ENCODE measurements at regions not wholly inside any gene's neighbourhood (a gene's known extent, or its start where the extent isn't known, plus 50 kb on each side); places are given as distances from the start of the nearest gene placed in this dataset.

DNA sequence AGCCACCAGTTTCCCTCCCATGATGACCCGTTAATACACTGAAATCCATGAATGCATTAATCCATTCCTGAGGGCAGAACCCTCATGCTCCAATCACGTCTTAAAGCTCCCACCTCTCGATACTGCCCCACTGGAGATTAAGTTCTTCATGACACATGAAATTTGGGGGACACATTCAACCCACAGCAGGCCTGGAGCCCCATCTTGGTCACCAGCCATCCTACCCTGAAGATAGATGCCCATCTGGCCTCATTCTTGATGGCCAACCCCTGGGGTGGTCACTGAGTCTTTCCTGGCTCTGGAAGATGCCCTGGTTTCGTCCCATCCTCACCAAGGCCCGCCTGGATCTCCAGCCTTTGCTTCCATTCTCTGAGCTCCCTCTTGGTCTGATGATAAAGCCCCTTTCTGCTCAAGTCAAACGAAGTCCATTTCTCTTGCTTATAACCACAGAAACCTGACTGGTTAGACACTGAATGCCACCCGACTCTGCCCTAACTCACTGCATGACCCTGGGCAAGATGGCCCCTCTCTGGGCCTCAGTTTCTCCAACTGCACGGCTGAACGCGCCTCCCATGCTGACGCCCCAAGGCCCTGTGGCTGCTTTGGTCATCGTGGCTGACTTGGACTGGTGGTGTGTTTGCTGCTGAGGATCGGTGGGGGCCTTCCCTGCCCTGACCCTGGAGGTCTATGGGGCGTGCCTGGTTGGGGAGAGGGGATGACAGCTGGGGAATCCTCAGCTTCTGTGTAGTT lies 138.4 kb upstream of the IER5L start:
- ATAC-seq = no peak
- TF ChIP-seq ESRRG (CRISPR knock-in tag; IDR thresholded peaks at IDR 0.05) (no peak), SNAI2 (CRISPR knock-in tag; IDR thresholded peaks at IDR 0.05) (no peak), ZFP3 (CRISPR knock-in tag; IDR thresholded peaks at IDR 0.05) (no peak), PPARA (CRISPR knock-in tag; IDR thresholded peaks at IDR 0.05; ENCODE audit: borderline replicate concordance) (no peak), ZNF565 (CRISPR knock-in tag; conservative IDR thresholded peaks at IDR 0.05; ENCODE audit: low read depth) (no peak), OSR1 (CRISPR knock-in tag; IDR thresholded peaks at IDR 0.05) (no peak), ZNF8 (CRISPR knock-in tag; IDR thresholded peaks at IDR 0.05) (no peak), ISL1 (CRISPR knock-in tag; IDR thresholded peaks at IDR 0.05) (no peak), TCF4 (CRISPR knock-in tag; IDR thresholded peaks at IDR 0.05; ENCODE audit: borderline replicate concordance) (no peak), ARNTL (CRISPR knock-in tag; IDR thresholded peaks at IDR 0.05; ENCODE audit: borderline replicate concordance, low read depth) (no peak), ZNF70 (CRISPR knock-in tag; IDR thresholded peaks at IDR 0.05) (no peak), BACH2 (CRISPR knock-in tag; IDR thresholded peaks at IDR 0.05; ENCODE audit: borderline replicate concordance) (no peak), TOX (CRISPR knock-in tag; IDR thresholded peaks at IDR 0.05; ENCODE audit: borderline replicate concordance) (no peak), ZFP30 (CRISPR knock-in tag; IDR thresholded peaks at IDR 0.05) (no peak), GLIS3 (CRISPR knock-in tag; IDR thresholded peaks at IDR 0.05) (no peak)
- TF ChIP-seq, protein P1, sequence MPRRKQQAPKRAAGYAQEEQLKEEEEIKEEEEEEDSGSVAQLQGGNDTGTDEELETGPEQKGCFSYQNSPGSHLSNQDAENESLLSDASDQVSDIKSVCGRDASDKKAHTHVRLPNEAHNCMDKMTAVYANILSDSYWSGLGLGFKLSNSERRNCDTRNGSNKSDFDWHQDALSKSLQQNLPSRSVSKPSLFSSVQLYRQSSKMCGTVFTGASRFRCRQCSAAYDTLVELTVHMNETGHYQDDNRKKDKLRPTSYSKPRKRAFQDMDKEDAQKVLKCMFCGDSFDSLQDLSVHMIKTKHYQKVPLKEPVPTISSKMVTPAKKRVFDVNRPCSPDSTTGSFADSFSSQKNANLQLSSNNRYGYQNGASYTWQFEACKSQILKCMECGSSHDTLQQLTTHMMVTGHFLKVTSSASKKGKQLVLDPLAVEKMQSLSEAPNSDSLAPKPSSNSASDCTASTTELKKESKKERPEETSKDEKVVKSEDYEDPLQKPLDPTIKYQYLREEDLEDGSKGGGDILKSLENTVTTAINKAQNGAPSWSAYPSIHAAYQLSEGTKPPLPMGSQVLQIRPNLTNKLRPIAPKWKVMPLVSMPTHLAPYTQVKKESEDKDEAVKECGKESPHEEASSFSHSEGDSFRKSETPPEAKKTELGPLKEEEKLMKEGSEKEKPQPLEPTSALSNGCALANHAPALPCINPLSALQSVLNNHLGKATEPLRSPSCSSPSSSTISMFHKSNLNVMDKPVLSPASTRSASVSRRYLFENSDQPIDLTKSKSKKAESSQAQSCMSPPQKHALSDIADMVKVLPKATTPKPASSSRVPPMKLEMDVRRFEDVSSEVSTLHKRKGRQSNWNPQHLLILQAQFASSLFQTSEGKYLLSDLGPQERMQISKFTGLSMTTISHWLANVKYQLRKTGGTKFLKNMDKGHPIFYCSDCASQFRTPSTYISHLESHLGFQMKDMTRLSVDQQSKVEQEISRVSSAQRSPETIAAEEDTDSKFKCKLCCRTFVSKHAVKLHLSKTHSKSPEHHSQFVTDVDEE (CRISPR knock-in tag; IDR thresholded peaks at IDR 0.05) = no peak
- TF ChIP-seq, protein P2, sequence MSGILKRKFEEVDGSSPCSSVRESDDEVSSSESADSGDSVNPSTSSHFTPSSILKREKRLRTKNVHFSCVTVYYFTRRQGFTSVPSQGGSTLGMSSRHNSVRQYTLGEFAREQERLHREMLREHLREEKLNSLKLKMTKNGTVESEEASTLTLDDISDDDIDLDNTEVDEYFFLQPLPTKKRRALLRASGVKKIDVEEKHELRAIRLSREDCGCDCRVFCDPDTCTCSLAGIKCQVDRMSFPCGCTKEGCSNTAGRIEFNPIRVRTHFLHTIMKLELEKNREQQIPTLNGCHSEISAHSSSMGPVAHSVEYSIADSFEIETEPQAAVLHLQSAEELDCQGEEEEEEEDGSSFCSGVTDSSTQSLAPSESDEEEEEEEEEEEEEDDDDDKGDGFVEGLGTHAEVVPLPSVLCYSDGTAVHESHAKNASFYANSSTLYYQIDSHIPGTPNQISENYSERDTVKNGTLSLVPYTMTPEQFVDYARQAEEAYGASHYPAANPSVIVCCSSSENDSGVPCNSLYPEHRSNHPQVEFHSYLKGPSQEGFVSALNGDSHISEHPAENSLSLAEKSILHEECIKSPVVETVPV (CRISPR knock-in tag; IDR thresholded peaks at IDR 0.05) = no peak

DNA sequence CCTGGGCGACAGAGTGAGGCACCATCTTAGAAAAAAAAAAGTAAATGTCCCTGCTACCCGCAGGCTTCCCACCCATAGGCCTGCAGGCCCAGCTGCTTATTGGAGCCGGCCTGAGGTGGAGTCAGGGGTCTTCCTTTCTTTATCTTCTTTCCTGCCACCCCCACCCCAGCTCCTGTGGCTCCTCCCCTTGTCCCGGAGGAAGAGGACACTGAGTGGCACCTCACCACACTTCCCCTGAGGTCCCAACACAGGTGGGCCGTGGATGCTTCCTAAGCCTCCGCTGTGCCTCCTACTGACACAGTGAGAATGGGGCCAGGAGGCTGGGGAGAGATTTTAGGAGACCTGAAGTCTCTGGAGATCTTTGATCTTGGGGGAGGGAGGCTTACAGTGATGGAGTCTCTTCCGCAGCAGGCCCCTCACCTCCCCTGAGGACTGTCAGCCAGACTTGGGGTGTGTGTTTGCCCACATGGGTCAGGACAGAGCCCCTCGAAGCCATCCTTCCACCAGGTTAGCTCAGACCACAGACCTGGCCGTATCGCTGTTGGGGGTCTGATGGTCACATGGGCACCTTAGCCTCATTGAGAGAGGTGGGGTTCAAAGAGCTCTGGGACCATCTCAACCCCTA lies 135.4 kb upstream of the IER5L start:
- TF ChIP-seq ZFP3 (CRISPR knock-in tag; IDR thresholded peaks at IDR 0.05) (no peak), GLIS3 (CRISPR knock-in tag; IDR thresholded peaks at IDR 0.05) (no peak), BACH2 (CRISPR knock-in tag; IDR thresholded peaks at IDR 0.05; ENCODE audit: borderline replicate concordance) (no peak)
- TF ChIP-seq, protein P2 (CRISPR knock-in tag; IDR thresholded peaks at IDR 0.05) = no peak
- ATAC-seq = no peak

DNA sequence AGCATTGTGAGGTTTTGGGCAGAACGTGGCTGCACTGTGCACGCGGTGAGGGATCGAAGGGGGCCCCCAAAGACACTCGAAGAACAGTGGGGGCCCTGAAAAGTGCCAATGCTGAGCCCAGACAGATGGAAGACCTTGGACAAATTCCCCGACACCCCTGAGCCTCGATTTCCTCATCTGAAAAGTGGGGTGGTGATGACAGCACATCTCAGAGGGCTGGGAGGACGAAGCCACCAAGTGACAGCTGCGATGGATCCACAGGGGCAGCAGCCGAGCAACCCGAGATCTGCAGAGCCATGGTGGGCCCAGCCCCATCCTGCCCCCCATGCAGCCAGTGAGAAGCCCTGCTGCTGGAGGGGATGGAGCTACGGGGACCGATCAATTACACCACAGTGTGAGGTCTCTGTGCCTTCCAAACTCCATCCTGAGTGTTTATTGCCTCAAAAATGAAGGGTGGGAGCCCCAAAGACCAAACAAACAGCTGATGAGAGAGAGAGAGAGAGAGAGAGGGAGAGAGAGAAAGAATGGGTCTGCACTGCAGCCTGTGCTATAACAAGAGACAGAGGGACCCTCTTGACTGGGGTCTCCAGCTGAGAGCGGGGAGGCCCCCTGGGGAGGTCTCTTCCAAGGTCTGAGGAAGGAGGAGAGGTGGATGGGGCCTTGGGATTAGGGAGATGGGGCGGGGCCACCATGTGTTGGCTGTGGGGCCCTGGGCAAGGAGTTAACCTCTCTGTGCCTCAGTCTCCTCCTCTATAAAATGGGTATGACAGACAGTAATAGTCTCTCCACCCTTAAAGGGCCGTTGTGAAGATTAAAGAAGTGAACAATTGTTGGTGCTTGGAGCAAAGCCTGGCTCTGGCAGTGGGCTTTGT lies 134.4 kb upstream of the IER5L start:
- TF ChIP-seq GLIS3 (CRISPR knock-in tag; IDR thresholded peaks at IDR 0.05) (no peak), BACH2 (CRISPR knock-in tag; IDR thresholded peaks at IDR 0.05; ENCODE audit: borderline replicate concordance) (no peak), ZC3H10 (CRISPR knock-in tag; IDR thresholded peaks at IDR 0.05) (no peak), SNAI2 (CRISPR knock-in tag; IDR thresholded peaks at IDR 0.05) (no peak), ZNF70 (CRISPR knock-in tag; IDR thresholded peaks at IDR 0.05) (no peak), TOX (CRISPR knock-in tag; IDR thresholded peaks at IDR 0.05; ENCODE audit: borderline replicate concordance) (no peak), CSDC2 (CRISPR knock-in tag; IDR thresholded peaks at IDR 0.05) (no peak), ARNTL (CRISPR knock-in tag; IDR thresholded peaks at IDR 0.05; ENCODE audit: borderline replicate concordance, low read depth) (no peak), TCF4 (CRISPR knock-in tag; IDR thresholded peaks at IDR 0.05; ENCODE audit: borderline replicate concordance) (no peak), ZFP3 (CRISPR knock-in tag; IDR thresholded peaks at IDR 0.05) (no peak), ZNF565 (CRISPR knock-in tag; conservative IDR thresholded peaks at IDR 0.05; ENCODE audit: low read depth) (no peak), RARB (CRISPR knock-in tag; IDR thresholded peaks at IDR 0.05) (no peak)
- TF ChIP-seq, protein P3, sequence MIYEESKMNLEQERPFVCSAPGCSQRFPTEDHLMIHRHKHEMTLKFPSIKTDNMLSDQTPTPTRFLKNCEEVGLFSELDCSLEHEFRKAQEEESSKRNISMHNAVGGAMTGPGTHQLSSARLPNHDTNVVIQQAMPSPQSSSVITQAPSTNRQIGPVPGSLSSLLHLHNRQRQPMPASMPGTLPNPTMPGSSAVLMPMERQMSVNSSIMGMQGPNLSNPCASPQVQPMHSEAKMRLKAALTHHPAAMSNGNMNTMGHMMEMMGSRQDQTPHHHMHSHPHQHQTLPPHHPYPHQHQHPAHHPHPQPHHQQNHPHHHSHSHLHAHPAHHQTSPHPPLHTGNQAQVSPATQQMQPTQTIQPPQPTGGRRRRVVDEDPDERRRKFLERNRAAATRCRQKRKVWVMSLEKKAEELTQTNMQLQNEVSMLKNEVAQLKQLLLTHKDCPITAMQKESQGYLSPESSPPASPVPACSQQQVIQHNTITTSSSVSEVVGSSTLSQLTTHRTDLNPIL (CRISPR knock-in tag; IDR thresholded peaks at IDR 0.05; ENCODE audit: low read depth) = no peak
- TF ChIP-seq, protein P2 (CRISPR knock-in tag; IDR thresholded peaks at IDR 0.05) = no peak
- TF ChIP-seq, protein P4, sequence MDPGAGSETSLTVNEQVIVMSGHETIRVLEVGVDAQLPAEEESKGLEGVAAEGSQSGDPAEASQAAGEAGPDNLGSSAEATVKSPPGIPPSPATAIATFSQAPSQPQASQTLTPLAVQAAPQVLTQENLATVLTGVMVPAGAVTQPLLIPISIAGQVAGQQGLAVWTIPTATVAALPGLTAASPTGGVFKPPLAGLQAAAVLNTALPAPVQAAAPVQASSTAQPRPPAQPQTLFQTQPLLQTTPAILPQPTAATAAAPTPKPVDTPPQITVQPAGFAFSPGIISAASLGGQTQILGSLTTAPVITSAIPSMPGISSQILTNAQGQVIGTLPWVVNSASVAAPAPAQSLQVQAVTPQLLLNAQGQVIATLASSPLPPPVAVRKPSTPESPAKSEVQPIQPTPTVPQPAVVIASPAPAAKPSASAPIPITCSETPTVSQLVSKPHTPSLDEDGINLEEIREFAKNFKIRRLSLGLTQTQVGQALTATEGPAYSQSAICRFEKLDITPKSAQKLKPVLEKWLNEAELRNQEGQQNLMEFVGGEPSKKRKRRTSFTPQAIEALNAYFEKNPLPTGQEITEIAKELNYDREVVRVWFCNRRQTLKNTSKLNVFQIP (CRISPR knock-in tag; IDR thresholded peaks at IDR 0.05; ENCODE audit: borderline replicate concordance, low read depth) = no peak
- ATAC-seq = no peak

All from SK-N-SH treated with all-trans-retinoic acid at 6 μM for 48 hours (cell line).